HCT116 (cell line): ENCODE measurements at regions not wholly inside any gene's neighbourhood (a gene's known extent, or its start where the extent isn't known, plus 50 kb on each side); places are given as distances from the start of the nearest gene placed in this dataset.

Experiments
- ATAC-seq: fragments of 200-7000 bp; cut with Tn5 transposase; 2 replicates; pipeline ENCODE4 v1.9.1; 2020; ENCODE audit warnings: mild to moderate bottlenecking, moderate library complexity
- BruUV-seq: library from RNA; stranded (reverse); fragments of 400-500 nt; replicated peaks from 2 replicates; lab custom pipeline; 2021; lab: Mats Ljungman, UMichigan
- CTCF ChIA-PET: fragments of 300-600 bp; sonication (Branson Sonifier 250); formaldehyde crosslinking; loops from one replicate; lab custom pipeline; 2021; ENCODE audit warnings: antibody characterized with exemption; lab: Charles Lee
- POLR2A ChIA-PET: fragments of 300-600, 350-600 bp; sonication (Branson Sonifier 250); formaldehyde crosslinking; loops from one replicate; lab custom pipeline; 2021; ENCODE audit warnings: antibody characterized with exemption; lab: Charles Lee
- RAD21 ChIA-PET, 2 experiments: fragments of 300-600 bp; sonication (Branson Sonifier 250); formaldehyde crosslinking; loops; one replicate each; lab custom pipeline; 2023; ENCODE audit warnings: low total read pairs in 2 of 2; ENCODE audit not compliant: uncharacterized antibody in 2 of 2, unreplicated experiment in 2 of 2, low non-redundant PET in 1 of 2; lab: Charles Lee
- DNase-seq: peaks from one replicate; pipeline ENCODE4 v3.0.0-alpha.2; 2010; ENCODE audit warnings: low read depth, low spot score
- H2AFZ ChIP-seq: fragments of 200-600 bp; shearing (Covaris generic), sonication (generic); 2 replicates; pipeline ENCODE4 v1.6.1; 2017; ENCODE audit warnings: low read depth, mixed run types, mixed read lengths, antibody characterized with exemption, low read length; ENCODE audit not compliant: poor library complexity, severe bottlenecking
- H3K27ac ChIP-seq: 2 replicates; pipeline ENCODE4 v1.5.1; 2012; ENCODE audit warnings: low read depth, low read length
- H3K27me3 ChIP-seq: fragments of 200-600 bp; sonication (generic); 2 replicates; pipeline ENCODE4 v1.6.1; 2016; ENCODE audit warnings: mixed run types, low read length, mixed read lengths; ENCODE audit not compliant: insufficient read depth
- H3K36me3 ChIP-seq, 2 experiments: fragments of 200-500 bp in 1 of 2; fragments of 200-600 bp in 1 of 2; sonication (Bioruptor generic) in 1 of 2; sonication (generic) in 1 of 2; 2 replicates each; pipeline versions ENCODE4 v1.5.1 to v1.6.1; 2014 to 2016; ENCODE audit warnings: low read length in 2 of 2, inconsistent platforms in 1 of 2, mixed read lengths in 1 of 2, mixed run types in 1 of 2; ENCODE audit not compliant: insufficient read depth in 2 of 2, control insufficient read depth in 1 of 2
- H3K4me1 ChIP-seq, 2 experiments: fragments of 200-600 bp in 1 of 2; sonication (generic) in 1 of 2; 2 replicates each; pipeline versions ENCODE4 v1.5.1 to v1.6.1; 2012 to 2017; ENCODE audit warnings: low read length in 2 of 2, inconsistent platforms in 1 of 2, mild to moderate bottlenecking in 1 of 2, mixed read lengths in 1 of 2, mixed run types in 1 of 2, moderate library complexity in 1 of 2; ENCODE audit not compliant: insufficient read depth in 2 of 2, control insufficient read depth in 1 of 2
- H3K4me2 ChIP-seq: fragments of 200-600 bp; sonication (generic); 2 replicates; pipeline ENCODE4 v1.6.1; 2017; ENCODE audit warnings: mixed run types, low read length, mixed read lengths
- H3K4me3 ChIP-seq, 2 experiments: fragments of 200-600 bp in 1 of 2; sonication (generic) in 1 of 2; replicated peaks in 1 of 2; 2 replicates each; pipeline ENCODE4 v1.5.1; 2011 to 2016; ENCODE audit warnings: low read length in 2 of 2, control low read depth in 1 of 2, low read depth in 1 of 2, mild to moderate bottlenecking in 1 of 2, mixed read lengths in 1 of 2, mixed run types in 1 of 2
- H3K79me2 ChIP-seq: fragments of 200-600 bp; sonication (generic); 2 replicates; pipeline ENCODE4 v1.6.1; 2017; ENCODE audit warnings: mild to moderate bottlenecking, mixed run types, low read length, moderate library complexity, mixed read lengths; ENCODE audit not compliant: insufficient read depth
- H3K9ac ChIP-seq: fragments of 200-600 bp; sonication (generic); 2 replicates; pipeline ENCODE4 v1.6.1; 2016; ENCODE audit warnings: low read length, mixed read lengths
- H3K9me2 ChIP-seq: fragments of 200-600 bp; sonication (generic), shearing (Covaris generic); 2 replicates; pipeline ENCODE4 v1.6.1; 2017; ENCODE audit warnings: mixed run types, mild to moderate bottlenecking, moderate library complexity; ENCODE audit not compliant: insufficient read depth
- H3K9me3 ChIP-seq, 2 experiments: fragments of 200-500 bp in 1 of 2; fragments of 200-600 bp in 1 of 2; sonication (Bioruptor generic) in 1 of 2; sonication (generic) in 1 of 2; 2 replicates each; pipeline ENCODE4 v1.6.1; 2014 to 2017; ENCODE audit warnings: low read length in 2 of 2, mixed read lengths in 2 of 2, inconsistent platforms in 1 of 2, low read depth in 1 of 2, mild to moderate bottlenecking in 1 of 2, mixed run types in 1 of 2, moderate library complexity in 1 of 2; ENCODE audit not compliant: control insufficient read depth in 1 of 2, insufficient read depth in 1 of 2
- H4K20me1 ChIP-seq: fragments of 200-600 bp; sonication (generic), shearing (Covaris generic); 2 replicates; pipeline ENCODE4 v1.6.1; 2017; ENCODE audit warnings: mixed run types, mild to moderate bottlenecking, moderate library complexity; ENCODE audit not compliant: insufficient read depth
- CEBPB ChIP-seq: IDR thresholded peaks from 2 replicates; pipeline ENCODE4 v1.6.1; 2012; ENCODE audit warnings: low read depth
- EZH2 ChIP-seq: fragments of 200-600 bp; sonication (generic); IDR thresholded peaks from 2 replicates; pipeline ENCODE4 v1.6.1; 2017; ENCODE audit warnings: antibody characterized with exemption, mixed run types
- EZH2phosphoT487 ChIP-seq: fragments of 200-600 bp; IDR thresholded peaks from 2 replicates; pipeline ENCODE4 v1.6.1; 2018; ENCODE audit warnings: antibody characterized with exemption, borderline replicate concordance
- JUND ChIP-seq: IDR thresholded peaks from 2 replicates; pipeline ENCODE4 v1.6.1; 2012
- POLR2A ChIP-seq: IDR thresholded peaks from 2 replicates; pipeline ENCODE4 v1.7.0; 2011; ENCODE audit warnings: borderline replicate concordance; ENCODE audit not compliant: insufficient read depth, insufficient read length; ENCODE audit errors: extremely low read depth
- POLR2AphosphoS5 ChIP-seq: IDR thresholded peaks from 2 replicates; pipeline ENCODE4 v1.6.1; 2011; ENCODE audit warnings: mild to moderate bottlenecking, low read depth, low read length, moderate library complexity
- RAD21 ChIP-seq: IDR thresholded peaks from 2 replicates; pipeline ENCODE4 v1.6.1; 2012; ENCODE audit warnings: low read depth, mild to moderate bottlenecking
- SRF ChIP-seq: IDR thresholded peaks from 2 replicates; pipeline ENCODE4 v1.6.1; 2012; ENCODE audit warnings: low read depth
- YY1 ChIP-seq: IDR thresholded peaks from 2 replicates; pipeline ENCODE4 v1.6.1; 2011; ENCODE audit warnings: low read length, low read depth, moderate library complexity, mild to moderate bottlenecking; ENCODE audit not compliant: insufficient replicate concordance; ENCODE audit errors: extremely low read depth
- ZNF274 ChIP-seq: fragments of 200-500 bp; sonication (Bioruptor generic); IDR thresholded peaks from 2 replicates; pipeline ENCODE4 v1.6.1; 2014; ENCODE audit warnings: mild to moderate bottlenecking, low read depth, low read length, inconsistent platforms
- intact Hi-C: fragments of 100-400 bp; cut with micrococcal nuclease; formaldehyde crosslinking; loops from 2 replicates; pipeline ENCODE4 v1.10.0; 2022
- TF ChIP-seq, protein P1 (sequence below), 3 experiments: fragments of 200-600 bp in 1 of 3; sonication (generic) in 1 of 3; IDR thresholded peaks in 2 of 3; conservative IDR thresholded peaks in 1 of 3; 2 replicates each; pipeline ENCODE4 v1.5.1; 2012 to 2017; ENCODE audit warnings: low read depth in 2 of 3, low read length in 2 of 3, antibody characterized with exemption in 1 of 3, borderline replicate concordance in 1 of 3, control low read depth in 1 of 3, mild to moderate bottlenecking in 1 of 3, mixed read lengths in 1 of 3, mixed run types in 1 of 3, moderate library complexity in 1 of 3; ENCODE audit not compliant: insufficient read depth in 1 of 3
- TF ChIP-seq, protein P2 (sequence below): IDR thresholded peaks from 2 replicates; pipeline ENCODE4 v1.6.1; 2012
- TF ChIP-seq, protein P3 (sequence below): IDR thresholded peaks from 2 replicates; pipeline ENCODE4 v1.6.1; 2012

DNA sequence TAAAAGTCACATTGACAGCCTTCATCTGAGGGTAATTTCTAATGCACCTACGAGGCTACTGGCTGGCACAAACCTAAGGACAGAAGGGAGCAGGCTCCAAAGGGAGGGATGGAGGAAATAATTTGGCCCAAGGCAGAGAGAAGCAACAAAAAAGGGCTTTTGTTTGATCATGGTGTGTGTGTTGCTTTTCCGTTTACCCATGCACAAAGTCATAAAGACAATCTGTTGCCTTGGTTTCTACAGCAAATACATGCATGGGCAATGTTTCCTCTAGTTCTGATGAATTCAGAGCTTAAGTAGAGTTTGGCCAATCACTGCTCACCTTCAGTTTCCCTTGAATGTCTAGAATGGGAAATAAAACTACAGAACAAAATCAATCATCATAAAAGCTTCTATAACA, 262.5 kb upstream of the CAND1 start:
- intact Hi-C loops: no loop called here
- no peaks in the 10 kb centered on the region for H3K4me1 ChIP-seq
- H3K9me2 ChIP-seq: no peaks in the 10 kb centered on the region
- RAD21 ChIA-PET: no interaction called here
- no peak overlapping the region for H2AFZ ChIP-seq
- H3K9me3 ChIP-seq: no peaks in the 10 kb centered on the region
- POLR2A ChIA-PET: no interaction called here
- no peak overlapping the region for H3K4me2 ChIP-seq
- ATAC-seq (no peak), DNase-seq (no peak)
- no peak overlapping the region for H3K4me3 ChIP-seq
- no peak for TF ChIP-seq POLR2A
- TF ChIP-seq SRF: no peak
- TF ChIP-seq, protein P1, sequence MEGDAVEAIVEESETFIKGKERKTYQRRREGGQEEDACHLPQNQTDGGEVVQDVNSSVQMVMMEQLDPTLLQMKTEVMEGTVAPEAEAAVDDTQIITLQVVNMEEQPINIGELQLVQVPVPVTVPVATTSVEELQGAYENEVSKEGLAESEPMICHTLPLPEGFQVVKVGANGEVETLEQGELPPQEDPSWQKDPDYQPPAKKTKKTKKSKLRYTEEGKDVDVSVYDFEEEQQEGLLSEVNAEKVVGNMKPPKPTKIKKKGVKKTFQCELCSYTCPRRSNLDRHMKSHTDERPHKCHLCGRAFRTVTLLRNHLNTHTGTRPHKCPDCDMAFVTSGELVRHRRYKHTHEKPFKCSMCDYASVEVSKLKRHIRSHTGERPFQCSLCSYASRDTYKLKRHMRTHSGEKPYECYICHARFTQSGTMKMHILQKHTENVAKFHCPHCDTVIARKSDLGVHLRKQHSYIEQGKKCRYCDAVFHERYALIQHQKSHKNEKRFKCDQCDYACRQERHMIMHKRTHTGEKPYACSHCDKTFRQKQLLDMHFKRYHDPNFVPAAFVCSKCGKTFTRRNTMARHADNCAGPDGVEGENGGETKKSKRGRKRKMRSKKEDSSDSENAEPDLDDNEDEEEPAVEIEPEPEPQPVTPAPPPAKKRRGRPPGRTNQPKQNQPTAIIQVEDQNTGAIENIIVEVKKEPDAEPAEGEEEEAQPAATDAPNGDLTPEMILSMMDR (IDR thresholded peaks at IDR 0.05 in 2 of 3, conservative IDR thresholded peaks at IDR 0.05 in 1 of 3; ENCODE audit: borderline replicate concordance in 1 of 3, insufficient read depth in 1 of 3, low read depth in 2 of 3, low read length in 2 of 3): no peak
- no peak for TF ChIP-seq ZNF274
- TF ChIP-seq EZH2phosphoT487: no peak
- no peak for TF ChIP-seq JUND
- no peak for TF ChIP-seq YY1
- no peak for TF ChIP-seq POLR2AphosphoS5
- TF ChIP-seq EZH2: no peak
- no peak for TF ChIP-seq CEBPB
- TF ChIP-seq, protein P2, sequence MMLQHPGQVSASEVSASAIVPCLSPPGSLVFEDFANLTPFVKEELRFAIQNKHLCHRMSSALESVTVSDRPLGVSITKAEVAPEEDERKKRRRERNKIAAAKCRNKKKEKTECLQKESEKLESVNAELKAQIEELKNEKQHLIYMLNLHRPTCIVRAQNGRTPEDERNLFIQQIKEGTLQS: no peak
- TF ChIP-seq, protein P3, sequence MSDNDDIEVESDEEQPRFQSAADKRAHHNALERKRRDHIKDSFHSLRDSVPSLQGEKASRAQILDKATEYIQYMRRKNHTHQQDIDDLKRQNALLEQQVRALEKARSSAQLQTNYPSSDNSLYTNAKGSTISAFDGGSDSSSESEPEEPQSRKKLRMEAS: no peak
- TF ChIP-seq RAD21: no peak
- no peaks in the 10 kb centered on the region for H3K36me3 ChIP-seq
- no peak overlapping the region for H3K9ac ChIP-seq
- H3K27ac ChIP-seq: no peak overlapping the region
- no peaks in the 10 kb centered on the region for H4K20me1 ChIP-seq
- no peaks in the 10 kb centered on the region for H3K79me2 ChIP-seq
- peaks cover 44% of the 10 kb centered on the region for H3K27me3 ChIP-seq
- no TSS peak for BruUV-seq
- CTCF ChIA-PET: no interaction called here
